IMR-90 (cell line): ENCODE measurements at regions not wholly inside any gene's neighbourhood (a gene's known extent, or its start where the extent isn't known, plus 50 kb on each side); places are given as distances from the start of the nearest gene placed in this dataset.

ENCODE experiments used
- ATAC-seq: fragments of 200-7000 bp; cut with Tn5 transposase; 2 replicates; pipeline ENCODE4 v1.9.1; 2020; ENCODE audit warnings: low read depth, mild to moderate bottlenecking, moderate library complexity
- BruUV-seq: library from RNA; stranded (reverse); fragments of 400-500 nt; replicated peaks from 2 replicates; lab custom pipeline; 2021; lab: Mats Ljungman, UMichigan
- CTCF ChIA-PET: fragments of 300-600 bp; formaldehyde crosslinking; extraction: SDS; loops from one replicate; lab custom pipeline; 2021; ENCODE audit warnings: antibody characterized with exemption; lab: Yijun Ruan, JAX
- POLR2A ChIA-PET: fragments of 300-600 bp; sonication (Branson Sonifier 250); formaldehyde crosslinking; loops from one replicate; lab custom pipeline; 2022; ENCODE audit warnings: antibody characterized with exemption; ENCODE audit not compliant: unreplicated experiment; lab: Charles Lee
- DNase-seq: peaks from one replicate; pipeline ENCODE4 v3.0.0; 2013
- H2AFZ ChIP-seq: replicated peaks from 2 replicates; pipeline ENCODE3; 2013; ENCODE audit warnings: low read length, mild to moderate bottlenecking; ENCODE audit not compliant: poor library complexity
- H2AK5ac ChIP-seq: 2 replicates; pipeline ENCODE4 v1.6.1; 2013; ENCODE audit warnings: low read depth, low read length, inconsistent platforms
- H2AK9ac ChIP-seq: replicated peaks from 2 replicates; pipeline ENCODE3; 2013; ENCODE audit warnings: mild to moderate bottlenecking, low read depth, low read length, moderate library complexity; ENCODE audit not compliant: poor library complexity
- H2BK120ac ChIP-seq: 2 replicates; pipeline ENCODE4 v1.6.1; 2013; ENCODE audit warnings: low read depth, low read length, inconsistent platforms
- H2BK15ac ChIP-seq: 3 replicates; pipeline ENCODE4 v1.6.1; 2013; ENCODE audit warnings: low read depth, low read length, inconsistent platforms
- H2BK20ac ChIP-seq: 2 replicates; pipeline ENCODE4 v1.6.1; 2013; ENCODE audit warnings: low read depth, mild to moderate bottlenecking, inconsistent platforms, low read length, moderate library complexity
- H2BK5ac ChIP-seq: 2 replicates; pipeline ENCODE4 v1.6.1; 2013; ENCODE audit warnings: mild to moderate bottlenecking, low read depth, low read length, inconsistent platforms; ENCODE audit not compliant: poor library complexity, severe bottlenecking
- H3K14ac ChIP-seq: replicated peaks from 2 replicates; pipeline ENCODE4 v1.6.1; 2013; ENCODE audit warnings: low read depth, low read length, inconsistent platforms
- H3K18ac ChIP-seq: 2 replicates; pipeline ENCODE4 v1.6.1; 2013; ENCODE audit warnings: low read depth, low read length, control low read depth
- H3K23ac ChIP-seq: 2 replicates; pipeline ENCODE4 v1.6.1; 2013; ENCODE audit warnings: low read depth, low read length, inconsistent platforms
- H3K27ac ChIP-seq: 2 replicates; pipeline ENCODE4 v1.5.1; 2013; ENCODE audit warnings: mild to moderate bottlenecking, control low read depth, low read length; ENCODE audit not compliant: insufficient read depth
- H3K27me3 ChIP-seq: 2 replicates; pipeline ENCODE4 v1.6.1; 2013; ENCODE audit warnings: low read length; ENCODE audit not compliant: control insufficient read depth, insufficient read depth
- H3K36me3 ChIP-seq: 2 replicates; pipeline ENCODE4 v1.6.1; 2013; ENCODE audit warnings: low read length, mixed read lengths; ENCODE audit not compliant: control insufficient read depth, insufficient read depth
- H3K4ac ChIP-seq: 2 replicates; pipeline ENCODE4 v1.6.1; 2013; ENCODE audit warnings: low read depth, low read length, inconsistent platforms
- H3K4me1 ChIP-seq: 2 replicates; pipeline ENCODE4 v1.6.1; 2013; ENCODE audit warnings: low read length, mixed read lengths; ENCODE audit not compliant: control insufficient read depth, insufficient read depth
- H3K4me2 ChIP-seq: 2 replicates; pipeline ENCODE4 v1.6.1; 2013; ENCODE audit warnings: low read depth, mild to moderate bottlenecking, control low read depth, low read length, moderate library complexity
- H3K4me3 ChIP-seq: 2 replicates; pipeline ENCODE4 v1.5.1; 2013; ENCODE audit warnings: low read depth, mild to moderate bottlenecking, control low read depth, low read length, moderate library complexity; ENCODE audit not compliant: insufficient read depth
- H3K56ac ChIP-seq: 2 replicates; pipeline ENCODE4 v1.6.1; 2013; ENCODE audit warnings: low read length, inconsistent platforms; ENCODE audit not compliant: insufficient read depth; ENCODE audit errors: extremely low read depth
- H3K79me1 ChIP-seq, 2 experiments: 2 replicates each; pipeline ENCODE4 v1.6.1; 2013; ENCODE audit warnings: low read length in 2 of 2, inconsistent platforms in 1 of 2, low read depth in 1 of 2
- H3K9ac ChIP-seq: 2 replicates; pipeline ENCODE4 v1.6.1; 2013; ENCODE audit warnings: low read depth, low read length, control low read depth
- H3K9me1 ChIP-seq: 2 replicates; pipeline ENCODE4 v1.6.1; 2013; ENCODE audit warnings: low read length, inconsistent platforms; ENCODE audit not compliant: insufficient read depth
- H3K9me3 ChIP-seq: 2 replicates; pipeline ENCODE4 v1.6.1; 2013; ENCODE audit warnings: low read length; ENCODE audit not compliant: control insufficient read depth, insufficient read depth
- H4K20me1 ChIP-seq: 2 replicates; pipeline ENCODE4 v1.6.1; 2013; ENCODE audit warnings: low read length, inconsistent platforms; ENCODE audit not compliant: insufficient read depth
- H4K5ac ChIP-seq: 2 replicates; pipeline ENCODE4 v1.6.1; 2013; ENCODE audit warnings: mild to moderate bottlenecking, low read depth, low read length, control low read depth
- H4K8ac ChIP-seq, 2 experiments: 2 replicates each; pipeline ENCODE4 v1.6.1; 2013; ENCODE audit warnings: low read depth in 2 of 2, low read length in 2 of 2, control low read depth in 1 of 2, inconsistent platforms in 1 of 2
- H4K91ac ChIP-seq: 2 replicates; pipeline ENCODE4 v1.6.1; 2013; ENCODE audit warnings: low read depth, low read length, inconsistent platforms; ENCODE audit not compliant: insufficient read depth
- MAFK ChIP-seq: IDR thresholded peaks from 2 replicates; pipeline ENCODE4 v1.6.1; 2012; ENCODE audit warnings: low read depth, low read length, improper control_type of control experiment
- NFE2L2 ChIP-seq: fragments of 150-350 bp; IDR thresholded peaks from 2 replicates; pipeline ENCODE4 v1.6.1; 2016; ENCODE audit warnings: low read depth, mild to moderate bottlenecking, low read length
- POLR2A ChIP-seq: IDR thresholded peaks from 2 replicates; pipeline ENCODE4 v1.6.1; 2012; ENCODE audit warnings: mild to moderate bottlenecking, low read depth, low read length
- RCOR1 ChIP-seq: IDR thresholded peaks from 2 replicates; pipeline ENCODE4 v1.6.1; 2012; ENCODE audit warnings: mild to moderate bottlenecking, low read length, improper control_type of control experiment; ENCODE audit not compliant: insufficient replicate concordance
- WGBS, 2 experiments: methylation state at CpG; one replicate each; pipeline versions ENCODE4 v1.1.5 to v1.1.7; 2013; ENCODE audit warnings: missing lambda C conversion rate in 2 of 2; ENCODE audit not compliant: insufficient read length in 1 of 2; ENCODE audit errors: extremely low coverage in 2 of 2; 5-methylcytosine and 5-hydroxymethylcytosine counted together
- dilution Hi-C: fragments of 300-500 bp; cut with HindIII; formaldehyde crosslinking; loops from one replicate; pipeline ENCODE4 v1.14.3; 2018; ENCODE audit warnings: low sequenced_read_pairs; ENCODE audit not compliant: unreplicated experiment
- in situ Hi-C: fragments of 300-500 bp; cut with MboI; formaldehyde crosslinking; loops from 3 replicates; pipeline ENCODE4 v1.14.3; 2019; ENCODE audit warnings: low sequenced_read_pairs, inconsistent platforms, mixed read lengths
- intact Hi-C: fragments of 100-400 bp; cut with micrococcal nuclease; formaldehyde crosslinking; loops from 2 replicates; pipeline ENCODE4 v1.10.0; 2022

GRCh38 chr14:93858896-93859295, 68.2 kb upstream of the FAM181A start:
- ChIA-PET CTCF (no interaction called here), POLR2A (no interaction called here)
- no peak overlapping the region for H4K91ac ChIP-seq
- H2AFZ ChIP-seq, result no peak overlapping the region
- no peak overlapping the region for H2BK5ac ChIP-seq
- TF ChIP-seq POLR2A (no peak), MAFK (no peak), NFE2L2 (no peak), RCOR1 (no peak)
- H3K9me1 ChIP-seq, result no peaks in the 10 kb centered on the region
- no peaks in the 10 kb centered on the region; the same call in 1 of the 2 replicates for H3K27me3 ChIP-seq
- H2BK15ac ChIP-seq, result no peak overlapping the region
- dilution Hi-C loops (no loop called here), intact Hi-C loops (no loop called here), in situ Hi-C loops (no loop called here)
- no peak overlapping the region for H3K4me2 ChIP-seq
- no peak overlapping the region for H4K8ac ChIP-seq
- no peak overlapping the region for H2BK20ac ChIP-seq
- no TSS peak for BruUV-seq
- no peak for DNase-seq
- no peak overlapping the region for H2AK9ac ChIP-seq
- H3K79me1 ChIP-seq, result no peaks in the 10 kb centered on the region
- no peak overlapping the region for H3K9ac ChIP-seq
- H3K18ac ChIP-seq, result no peak overlapping the region
- no CpG with 5 or more reads among the region's 17 CpGs for WGBS, 2 experiments
- no peaks in the 10 kb centered on the region for H4K20me1 ChIP-seq
- H4K5ac ChIP-seq, result no peak overlapping the region
- H2AK5ac ChIP-seq, result no peak overlapping the region
- no peak overlapping the region for H3K14ac ChIP-seq
- no peak overlapping the region for H3K4ac ChIP-seq
- ATAC-seq, result no peak
- no peaks in the 10 kb centered on the region for H3K9me3 ChIP-seq
- no peak overlapping the region for H3K23ac ChIP-seq
- no peak overlapping the region for H3K56ac ChIP-seq
- no peak overlapping the region for H3K27ac ChIP-seq
- H3K36me3 ChIP-seq, result no peaks in the 10 kb centered on the region
- no peak overlapping the region for H2BK120ac ChIP-seq
- H3K4me3 ChIP-seq, result no peak overlapping the region
- no peaks in the 10 kb centered on the region for H3K4me1 ChIP-seq
